B cell (primary cell): ENCODE measurements at regions not wholly inside any gene's neighbourhood (a gene's known extent, or its start where the extent isn't known, plus 50 kb on each side); places are given as distances from the start of the nearest gene placed in this dataset.

Experiments
- ATAC-seq: fragments of 200-7000 bp; cut with Tn5 transposase; one replicate; pipeline ENCODE4 v1.10.0; 2021; ENCODE audit warnings: low read depth, mild to moderate bottlenecking, moderate number of reproducible peaks, moderate library complexity
- CTCF ChIA-PET: fragments of 350-600 bp; sonication (Branson Sonifier 250); formaldehyde crosslinking; loops from one replicate; lab custom pipeline; 2021; ENCODE audit warnings: antibody characterized with exemption, inconsistent platforms; lab: Charles Lee
- POLR2A ChIA-PET: fragments of 350-600 bp; sonication (Branson Sonifier 250); formaldehyde crosslinking; loops from one replicate; lab custom pipeline; 2021; ENCODE audit warnings: antibody characterized with exemption; lab: Charles Lee
- DNase-seq: peaks from one replicate; pipeline ENCODE4 v3.0.0; 2013
- H2AFZ ChIP-seq: 2 replicates; pipeline ENCODE4 v1.6.1; 2012; ENCODE audit warnings: mild to moderate bottlenecking, low read depth, low read length; ENCODE audit not compliant: insufficient read depth, poor library complexity, severe bottlenecking
- H3K27ac ChIP-seq, 2 donors: 1 replicate in 1 of 2; 2 replicates in 1 of 2; pipeline ENCODE4 v1.5.1; 2012 to 2013; ENCODE audit warnings: low read length in 2 of 2, mild to moderate bottlenecking in 2 of 2, moderate library complexity in 1 of 2
- H3K27me3 ChIP-seq, 4 experiments: fragments of 200-600 bp in 1 of 4; sonication (generic) in 1 of 4; replicated peaks in 1 of 4; 1 replicate in 2 of 4; 2 replicates in 2 of 4; pipeline versions ENCODE4 v1.6.1 to v1.7.0; 2013 to 2016; ENCODE audit warnings: low read length in 3 of 4, mild to moderate bottlenecking in 2 of 4, mixed read lengths in 1 of 4, moderate library complexity in 1 of 4; ENCODE audit not compliant: insufficient read depth in 4 of 4, control insufficient read depth in 3 of 4; ENCODE audit errors: control extremely low read depth in 1 of 4
- H3K36me3 ChIP-seq, 2 experiments: replicated peaks in 1 of 2; 1 replicate in 1 of 2; 2 replicates in 1 of 2; pipeline versions ENCODE4 v1.6.1 to v1.7.1; 2013; ENCODE audit warnings: low read length in 1 of 2; ENCODE audit not compliant: insufficient read depth in 2 of 2, control insufficient read depth in 1 of 2; ENCODE audit errors: control extremely low read depth in 1 of 2, extremely low read depth in 1 of 2
- H3K4me1 ChIP-seq, 2 donors: fragments of 200-600 bp in 1 of 2; sonication (generic) in 1 of 2; 1 replicate in 1 of 2; 2 replicates in 1 of 2; pipeline versions ENCODE4 v1.5.1 to v1.6.1; 2013 to 2017; ENCODE audit warnings: low read length in 2 of 2; ENCODE audit not compliant: control insufficient read depth in 2 of 2, insufficient read depth in 2 of 2
- H3K4me2 ChIP-seq: replicated peaks from 2 replicates; pipeline ENCODE3; 2012; ENCODE audit warnings: mild to moderate bottlenecking, low read depth, low read length; ENCODE audit not compliant: poor library complexity, severe bottlenecking
- H3K4me3 ChIP-seq, 5 experiments: fragments of 200-600 bp in 1 of 5; sonication (generic) in 1 of 5; 1 replicate in 3 of 5; 2 replicates in 2 of 5; pipeline versions ENCODE4 v1.5.1 to v1.7.0; 2011 to 2016; ENCODE audit warnings: low read length in 4 of 5, mild to moderate bottlenecking in 4 of 5, low read depth in 2 of 5, control low read depth in 1 of 5, moderate library complexity in 1 of 5; ENCODE audit not compliant: insufficient read depth in 1 of 5; ENCODE audit errors: control extremely low read depth in 1 of 5, extremely low read depth in 1 of 5
- H3K79me2 ChIP-seq: fragments of 200-600 bp; sonication (generic); one replicate; pipeline ENCODE4 v1.6.0; 2016; ENCODE audit warnings: low read length; ENCODE audit not compliant: control insufficient read depth, insufficient read depth
- H3K9ac ChIP-seq: fragments of 200-600 bp; sonication (generic); 2 replicates; pipeline ENCODE4 v1.6.1; 2017; ENCODE audit warnings: mild to moderate bottlenecking, low read length, moderate library complexity
- H3K9me3 ChIP-seq, 3 donors: one replicate each; pipeline versions ENCODE4 v1.6.1 to v1.7.1; 2013; ENCODE audit warnings: low read length in 2 of 3; ENCODE audit not compliant: control insufficient read depth in 2 of 3, insufficient read depth in 1 of 3; ENCODE audit errors: control extremely low read depth in 1 of 3
- H4K20me1 ChIP-seq: 2 replicates; pipeline ENCODE4 v1.6.0; 2012; ENCODE audit warnings: mild to moderate bottlenecking, low read length; ENCODE audit not compliant: insufficient read depth, control insufficient read depth, poor library complexity, severe bottlenecking
- H3K27ac Mint-ChIP-seq: one replicate; pipeline ENCODE4 v1.8.0; 2021; ENCODE audit warnings: mixed read lengths
- H3K27me3 Mint-ChIP-seq: one replicate; pipeline ENCODE4 v1.8.0; 2021; ENCODE audit warnings: mixed read lengths
- H3K4me1 Mint-ChIP-seq: one replicate; pipeline ENCODE4 v1.8.0; 2021; ENCODE audit warnings: mixed read lengths
- H3K4me3 Mint-ChIP-seq: one replicate; pipeline ENCODE4 v1.8.0; 2021; ENCODE audit warnings: mixed read lengths
- H3K9me3 Mint-ChIP-seq: one replicate; pipeline ENCODE4 v1.8.0; 2022; ENCODE audit warnings: mixed read lengths; ENCODE audit not compliant: insufficient read depth
- CTCF ChIP-seq: fragments of 200-600 bp; IDR thresholded peaks from one replicate; pipeline ENCODE4 v1.8.0; 2022; ENCODE audit warnings: antibody characterized with exemption, mild to moderate bottlenecking
- EZH2 ChIP-seq: IDR thresholded peaks from 2 replicates; pipeline ENCODE4 v1.6.1; 2012; ENCODE audit warnings: borderline replicate concordance, low read depth, mild to moderate bottlenecking, moderate library complexity, low read length; ENCODE audit not compliant: insufficient read depth, poor library complexity, severe bottlenecking
- WGBS: methylation state at CpG from one replicate; pipeline ENCODE4 v1.1.5; 2013; ENCODE audit warnings: missing lambda C conversion rate; ENCODE audit not compliant: insufficient coverage; 5-methylcytosine and 5-hydroxymethylcytosine counted together
- intact Hi-C: fragments of 100-400 bp; cut with micrococcal nuclease; formaldehyde crosslinking; loops from one replicate; pipeline ENCODE4 v1.10.0; 2022

- no peaks in the 10 kb centered on the region for H3K27me3 Mint-ChIP-seq
- no peaks in the 10 kb centered on the region for H3K4me1 Mint-ChIP-seq
- 67% methylated on average over 1 of the region's 1 CpG for WGBS
- H3K9me3 Mint-ChIP-seq = no peaks in the 10 kb centered on the region
- Histone ChIP-seq H3K9ac (no peak overlapping the region), H3K79me2 (no peaks in the 10 kb centered on the region), H3K4me2 (no peak overlapping the region), H3K27ac (no peak overlapping the region), H2AFZ (no peak overlapping the region), H3K4me3 (no peak overlapping the region), H3K4me1 (no peaks in the 10 kb centered on the region), H3K36me3 (no peaks in the 10 kb centered on the region), H3K27me3 (no peaks in the 10 kb centered on the region), H3K9me3 (no peaks in the 10 kb centered on the region), H4K20me1 (no peaks in the 10 kb centered on the region)
- POLR2A ChIA-PET = no interaction called here
- H3K4me3 Mint-ChIP-seq = no peak overlapping the region
- no peak for ATAC-seq
- DNase-seq = no peak
- CTCF ChIA-PET = no interaction called here
- no peak overlapping the region for H3K27ac Mint-ChIP-seq
- no peak for TF ChIP-seq EZH2
- no peak for TF ChIP-seq CTCF
- intact Hi-C loops = no loop called here
Observed at GRCh38 chr2:220309215-220309614, 681.8 kb downstream of the SLC4A3 start.

- Histone ChIP-seq H3K27ac (no peak overlapping the region), H2AFZ (no peak overlapping the region), H3K4me1 (no peaks in the 10 kb centered on the region), H3K9me3 (no peaks in the 10 kb centered on the region), H3K9ac (no peak overlapping the region), H3K4me2 (no peak overlapping the region), H4K20me1 (no peaks in the 10 kb centered on the region), H3K79me2 (no peaks in the 10 kb centered on the region), H3K27me3 (no peaks in the 10 kb centered on the region), H3K36me3 (no peaks in the 10 kb centered on the region), H3K4me3 (no peak overlapping the region)
- Mint-ChIP-seq H3K9me3 (peaks cover 5% of the 10 kb centered on the region), H3K4me1 (no peaks in the 10 kb centered on the region), H3K4me3 (no peak overlapping the region), H3K27ac (no peak overlapping the region), H3K27me3 (no peaks in the 10 kb centered on the region)
- intact Hi-C loops = no loop called here
- CTCF ChIA-PET = no interaction called here
- WGBS = no CpG with 5 or more reads among the region's 1 CpG
- POLR2A ChIA-PET = no interaction called here
- DNase-seq = no peak
- no peak for TF ChIP-seq EZH2
- no peak for TF ChIP-seq CTCF
- no peak for ATAC-seq
Observed at GRCh38 chr2:220310451-220310861, 683.0 kb downstream of the SLC4A3 start.
